Fibroblast of pulmonary artery (primary cell): ENCODE measurements at regions not wholly inside any gene's neighbourhood (a gene's known extent, or its start where the extent isn't known, plus 50 kb on each side); places are given as distances from the start of the nearest gene placed in this dataset.
"Not testable (repeated sequence)": the region's sequence is repeated elsewhere in the genome, so short reads cannot be mapped to it uniquely, and the experiment has no call there.

Source experiments
- DNase-seq: peaks from one replicate; pipeline ENCODE4 v3.0.0-alpha.2; 2010; ENCODE audit warnings: low read depth
- H3K4me3 ChIP-seq: replicated peaks from 2 replicates; pipeline ENCODE4 v1.5.1; 2011; ENCODE audit warnings: low read depth, mild to moderate bottlenecking, control low read depth, low read length, moderate library complexity
- TF ChIP-seq, protein P1 (sequence below): IDR thresholded peaks from 2 replicates; pipeline ENCODE4 v1.5.1; 2011; ENCODE audit warnings: mild to moderate bottlenecking, control low read depth, low read length, inconsistent platforms; ENCODE audit errors: missing control alignments

DNA sequence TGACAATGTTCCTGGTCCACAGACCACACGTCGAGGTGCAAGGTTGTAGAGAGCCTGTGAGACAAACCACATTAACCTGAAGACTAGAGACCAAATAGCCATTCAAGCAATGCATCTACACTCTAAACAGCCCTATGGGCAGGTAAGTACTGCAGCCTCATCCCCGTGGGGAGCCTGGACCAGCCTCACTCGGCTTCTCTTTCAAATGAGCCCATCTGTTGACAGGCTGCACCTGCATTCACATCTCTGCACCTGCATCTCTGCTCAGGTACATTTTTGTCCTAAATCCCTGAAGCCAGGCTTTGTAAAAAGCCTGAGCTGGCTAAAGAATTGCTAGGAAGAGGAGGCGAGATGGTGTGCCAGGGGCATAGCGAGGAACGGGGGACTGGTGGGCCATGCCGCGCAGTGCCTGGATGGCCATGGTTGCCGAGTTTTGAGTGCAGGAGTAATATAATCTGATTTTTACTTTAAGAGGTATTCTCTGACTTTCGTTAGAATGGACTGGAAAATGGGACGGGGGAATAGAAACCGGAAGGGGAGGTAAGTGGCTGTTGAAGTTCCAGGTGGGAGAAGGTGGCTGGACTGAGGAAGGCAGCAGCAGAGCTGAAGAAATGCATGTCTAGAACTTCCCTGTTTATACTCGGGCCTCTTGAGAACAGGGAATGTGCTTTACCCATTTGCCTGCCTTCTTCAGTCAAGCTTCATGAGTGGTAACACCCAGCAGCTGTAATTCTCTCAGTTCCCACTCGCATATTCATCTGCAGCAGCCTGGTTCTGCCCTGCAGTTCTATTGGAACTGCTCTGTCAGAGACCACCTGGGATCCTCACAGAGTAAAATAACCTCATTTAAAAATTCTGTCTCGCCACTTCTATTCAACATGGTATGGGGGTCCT is 226.4 kb downstream of the OPA1 start:
- DNase-seq, result no peak
- TF ChIP-seq, protein P1, sequence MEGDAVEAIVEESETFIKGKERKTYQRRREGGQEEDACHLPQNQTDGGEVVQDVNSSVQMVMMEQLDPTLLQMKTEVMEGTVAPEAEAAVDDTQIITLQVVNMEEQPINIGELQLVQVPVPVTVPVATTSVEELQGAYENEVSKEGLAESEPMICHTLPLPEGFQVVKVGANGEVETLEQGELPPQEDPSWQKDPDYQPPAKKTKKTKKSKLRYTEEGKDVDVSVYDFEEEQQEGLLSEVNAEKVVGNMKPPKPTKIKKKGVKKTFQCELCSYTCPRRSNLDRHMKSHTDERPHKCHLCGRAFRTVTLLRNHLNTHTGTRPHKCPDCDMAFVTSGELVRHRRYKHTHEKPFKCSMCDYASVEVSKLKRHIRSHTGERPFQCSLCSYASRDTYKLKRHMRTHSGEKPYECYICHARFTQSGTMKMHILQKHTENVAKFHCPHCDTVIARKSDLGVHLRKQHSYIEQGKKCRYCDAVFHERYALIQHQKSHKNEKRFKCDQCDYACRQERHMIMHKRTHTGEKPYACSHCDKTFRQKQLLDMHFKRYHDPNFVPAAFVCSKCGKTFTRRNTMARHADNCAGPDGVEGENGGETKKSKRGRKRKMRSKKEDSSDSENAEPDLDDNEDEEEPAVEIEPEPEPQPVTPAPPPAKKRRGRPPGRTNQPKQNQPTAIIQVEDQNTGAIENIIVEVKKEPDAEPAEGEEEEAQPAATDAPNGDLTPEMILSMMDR, result no peak
- no peak overlapping the region for H3K4me3 ChIP-seq

DNA sequence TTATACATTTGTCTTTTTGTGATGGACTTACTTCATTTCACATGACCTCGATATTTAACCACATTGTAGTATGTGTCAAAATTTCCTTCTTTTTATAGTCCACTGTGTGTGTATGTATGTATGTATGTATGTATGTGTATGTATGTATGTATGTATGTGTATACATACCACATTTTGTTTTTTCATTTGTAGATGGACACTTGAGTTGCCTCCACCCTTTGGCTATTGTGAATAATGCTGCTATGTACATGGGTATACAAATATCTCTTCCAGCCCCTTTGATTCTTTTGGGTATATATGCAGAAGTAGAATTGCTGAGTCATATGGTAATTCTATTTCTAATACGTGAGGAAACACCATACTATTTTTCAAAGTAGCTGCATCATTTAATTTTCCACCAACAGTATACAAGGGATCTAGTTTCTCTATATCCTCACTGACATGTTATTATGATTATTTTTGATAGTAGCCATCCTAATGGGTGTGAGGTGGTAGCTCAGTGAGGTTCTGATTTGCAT is 228.2 kb downstream of the OPA1 start:
- TF ChIP-seq, protein P1, result no peak
- H3K4me3 ChIP-seq, result no peak overlapping the region

DNA sequence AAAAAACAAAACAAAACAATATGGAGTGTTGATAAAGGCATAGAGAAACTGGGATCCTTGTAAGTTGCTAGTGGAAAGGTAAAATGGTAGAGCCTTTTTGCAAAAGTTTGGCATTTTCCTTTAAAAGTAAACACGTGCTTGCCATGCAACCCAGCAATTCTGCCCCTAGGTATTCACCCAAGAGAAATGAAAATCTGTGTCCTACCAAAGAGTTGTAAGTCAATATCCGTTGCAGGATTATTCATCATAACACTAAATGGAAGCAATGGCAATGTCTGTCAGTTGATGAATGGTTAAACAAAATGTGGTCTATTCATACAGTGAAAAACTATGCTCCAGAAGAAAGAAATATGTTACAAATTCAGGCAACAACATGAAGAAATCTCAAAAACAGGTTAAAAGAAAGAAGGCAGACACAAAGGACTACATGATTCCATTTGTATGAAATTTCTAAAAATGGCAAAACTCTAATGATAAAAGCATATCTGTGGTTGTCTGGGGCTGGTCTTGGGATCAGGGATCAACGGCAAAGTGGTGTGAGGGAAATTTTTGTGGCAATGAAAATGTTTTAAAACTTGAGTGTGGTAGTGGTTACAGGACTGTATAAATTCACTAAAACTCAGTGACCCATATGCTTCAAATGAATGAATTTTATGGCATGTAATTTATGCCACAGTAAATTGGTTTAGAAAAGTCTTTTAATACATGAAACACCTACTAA is 229.6 kb downstream of the OPA1 start:
- DNase-seq, result no peak

More for the DNA sequence above, 228.2 kb downstream of the OPA1 start:
- DNase-seq, result no peak

DNA sequence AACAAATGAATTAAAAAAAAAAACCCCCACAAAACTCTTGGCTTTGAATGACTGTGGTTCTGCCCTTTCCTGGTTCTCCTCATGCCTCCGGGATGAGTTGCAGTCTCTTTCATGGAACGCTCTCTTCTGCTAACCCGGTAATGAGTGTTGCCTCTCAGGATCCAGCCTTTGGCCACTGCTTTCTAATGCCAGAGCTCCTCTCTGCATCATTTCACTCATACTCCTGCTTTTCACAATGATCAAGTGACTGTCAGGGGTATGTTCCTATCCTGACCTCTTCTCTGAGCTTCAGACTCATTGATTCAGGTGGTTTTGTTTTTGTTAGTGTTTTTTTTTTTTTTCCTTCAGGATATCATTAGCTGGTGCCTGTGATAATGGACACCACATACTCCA is 230.2 kb downstream of the OPA1 start:
- not testable (repeated sequence) for H3K4me3 ChIP-seq

More for the DNA sequence above, 229.6 kb downstream of the OPA1 start:
- H3K4me3 ChIP-seq, result no peak overlapping the region
- TF ChIP-seq, protein P1, result no peak

DNA sequence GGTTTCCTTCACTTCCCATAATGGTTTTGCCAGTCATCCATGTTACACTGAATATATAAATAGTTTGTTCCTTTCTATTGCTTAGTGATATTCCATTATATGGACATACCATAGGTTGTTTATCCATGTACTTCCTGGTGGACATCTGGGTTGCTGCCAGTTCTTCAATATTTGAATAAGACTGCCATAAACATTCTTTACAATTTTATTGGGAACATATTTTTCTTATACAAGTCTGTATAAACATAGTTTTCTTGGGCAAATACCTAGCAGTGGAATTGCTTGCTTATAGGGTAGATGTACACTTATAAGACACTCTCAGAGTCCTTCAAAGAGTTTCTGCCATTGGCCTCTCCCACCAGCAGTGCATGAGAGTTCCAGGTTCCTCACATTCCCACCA is 231.4 kb downstream of the OPA1 start:
- TF ChIP-seq, protein P1, result no peak
- no peak for DNase-seq
- H3K4me3 ChIP-seq, result no peak overlapping the region

More for the DNA sequence above, 230.2 kb downstream of the OPA1 start:
- not testable (repeated sequence) for DNase-seq

DNA sequence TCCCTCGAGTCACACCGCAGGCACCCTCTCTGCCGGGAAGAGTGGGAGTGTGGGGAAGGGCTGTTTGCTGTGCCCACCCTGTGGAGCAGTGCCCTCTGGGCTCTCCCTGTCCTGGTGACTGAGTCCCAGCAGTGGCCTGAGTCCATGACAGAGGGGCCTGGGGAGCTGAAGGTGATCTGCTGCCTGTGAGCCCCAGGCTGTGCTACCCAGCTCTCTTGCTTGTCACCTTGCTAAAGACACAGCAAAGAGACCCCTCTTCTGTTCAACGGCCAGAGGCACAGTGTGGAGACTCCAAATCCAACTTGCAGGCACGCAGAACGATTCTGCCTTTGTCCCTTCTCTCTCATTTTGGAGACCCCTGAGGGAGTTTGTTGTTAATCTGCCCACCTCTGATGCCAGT is 232.6 kb downstream of the OPA1 start:
- TF ChIP-seq, protein P1, result no peak
- no peak for DNase-seq
- no peak overlapping the region for H3K4me3 ChIP-seq

DNA sequence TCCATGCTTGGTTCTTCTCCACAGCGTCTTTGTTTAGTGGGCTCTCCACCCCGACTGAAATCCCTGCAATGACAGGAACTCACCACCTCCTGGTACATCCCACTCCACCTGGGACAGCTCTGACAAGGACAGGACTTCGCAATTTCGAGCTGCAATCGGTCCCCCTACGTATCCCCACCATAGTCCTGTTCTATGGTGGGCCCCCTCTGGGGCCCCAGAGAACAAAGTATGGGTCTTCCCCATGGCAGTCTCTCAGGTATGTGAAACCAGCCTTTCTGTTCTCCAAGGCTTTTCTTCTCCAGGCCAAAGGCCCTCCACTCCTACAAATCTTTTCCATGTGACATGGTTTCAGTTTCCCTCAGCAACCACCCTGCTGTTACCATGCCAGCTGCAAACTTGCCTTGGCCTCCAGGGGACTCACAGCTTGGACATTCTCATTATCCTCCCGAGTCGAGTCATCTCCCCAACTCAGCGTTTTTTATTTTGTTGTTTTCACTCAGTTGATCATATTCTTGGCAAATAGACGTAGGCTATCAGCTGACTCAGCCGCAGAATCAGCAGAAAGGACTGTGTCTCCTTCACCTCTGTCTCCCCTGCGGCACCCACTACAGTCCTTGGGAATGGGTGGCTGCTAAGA is 233.3 kb downstream of the OPA1 start:
- no peak overlapping the region for H3K4me3 ChIP-seq
- TF ChIP-seq, protein P1, result no peak
- DNase-seq, result peak; percentile 45
